ENCODE measurements at regions not wholly inside any gene's neighbourhood (a gene's known extent, or its start where the extent isn't known, plus 50 kb on each side); places are given as distances from the start of the nearest gene placed in this dataset.

DNA sequence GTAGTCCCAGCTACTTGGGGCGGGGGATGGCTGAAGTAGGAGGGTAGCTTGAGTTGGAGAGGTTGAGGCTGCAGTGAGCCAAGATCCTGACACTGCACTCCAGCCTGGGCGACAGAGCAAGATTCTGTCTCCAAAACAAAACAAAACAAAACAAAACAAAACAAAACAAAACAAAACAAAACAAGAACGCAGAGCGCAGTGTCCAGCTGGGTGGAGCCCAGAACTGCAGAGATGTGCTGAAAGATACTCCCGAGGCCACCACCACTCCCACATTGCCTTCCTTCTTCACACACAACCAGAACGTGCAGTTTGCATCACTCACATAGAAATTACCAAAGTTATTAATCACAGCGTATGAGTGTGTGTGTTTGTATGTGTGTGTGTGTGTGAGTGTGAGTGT is 222.9 kb upstream of the ASIC2 start:
- ATAC-seq: no peak
- DNase-seq: no peak

DNA sequence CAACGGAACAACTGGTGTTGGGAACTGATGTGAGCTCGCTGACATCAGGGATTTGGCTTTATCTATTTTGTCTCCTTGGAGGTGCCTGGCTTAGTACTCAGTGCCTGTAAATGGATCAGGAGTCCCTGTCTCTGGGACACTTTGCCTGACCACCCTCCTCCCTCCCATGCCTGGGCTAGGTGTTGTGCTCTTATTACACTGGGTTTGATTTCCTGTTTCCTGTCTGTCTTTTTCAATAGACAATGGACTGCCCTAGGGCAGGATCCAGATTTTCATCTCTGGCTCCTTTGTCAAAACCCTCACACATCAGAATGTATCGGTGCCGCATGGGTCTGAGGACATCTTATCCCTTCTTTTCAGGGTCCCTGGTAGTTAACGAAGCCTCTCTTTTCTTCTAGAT is 223.6 kb upstream of the ASIC2 start:
- no peak for DNase-seq
- no peak for ATAC-seq

DNA sequence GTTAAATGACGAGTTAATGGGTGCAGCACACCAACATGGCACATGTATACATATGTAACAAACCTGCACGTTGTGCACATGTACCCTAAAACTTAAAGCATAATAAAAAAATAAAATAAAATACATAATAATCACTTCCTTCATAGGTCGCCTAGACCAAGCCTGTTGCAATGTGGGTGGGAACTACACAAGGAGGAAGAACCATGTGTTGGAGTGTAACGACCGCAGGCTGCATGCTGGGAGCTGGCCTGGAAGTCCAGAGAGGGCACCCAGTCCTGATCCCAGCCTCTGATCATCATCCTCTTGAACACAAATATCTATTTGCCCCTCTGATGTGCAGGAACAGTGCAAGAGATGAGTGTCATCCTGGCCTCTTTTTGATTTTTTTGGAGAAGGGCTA is 224.7 kb upstream of the ASIC2 start:
- DNase-seq (no peak), ATAC-seq (no peak)

DNA sequence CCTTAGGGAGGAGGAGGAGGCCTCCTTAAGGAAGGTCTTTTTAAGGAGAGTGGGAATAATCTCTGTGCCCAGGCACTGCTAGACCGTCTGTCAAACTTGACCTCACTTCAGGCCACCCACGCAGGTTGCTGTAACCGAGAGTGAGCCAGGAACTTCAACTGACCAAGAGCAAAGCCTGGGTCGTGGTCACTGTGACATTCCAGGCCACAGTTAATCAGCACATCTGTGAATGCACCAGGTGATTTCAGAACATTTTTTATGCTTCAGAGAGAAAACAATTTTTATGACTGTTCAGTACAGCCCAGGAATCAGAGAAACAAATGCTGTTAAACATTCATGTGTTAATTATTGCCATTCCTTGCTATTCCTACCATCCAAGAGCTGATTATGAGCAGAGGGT is 226.6 kb upstream of the ASIC2 start:
- DNase-seq (no peak), ATAC-seq (no peak)

DNA sequence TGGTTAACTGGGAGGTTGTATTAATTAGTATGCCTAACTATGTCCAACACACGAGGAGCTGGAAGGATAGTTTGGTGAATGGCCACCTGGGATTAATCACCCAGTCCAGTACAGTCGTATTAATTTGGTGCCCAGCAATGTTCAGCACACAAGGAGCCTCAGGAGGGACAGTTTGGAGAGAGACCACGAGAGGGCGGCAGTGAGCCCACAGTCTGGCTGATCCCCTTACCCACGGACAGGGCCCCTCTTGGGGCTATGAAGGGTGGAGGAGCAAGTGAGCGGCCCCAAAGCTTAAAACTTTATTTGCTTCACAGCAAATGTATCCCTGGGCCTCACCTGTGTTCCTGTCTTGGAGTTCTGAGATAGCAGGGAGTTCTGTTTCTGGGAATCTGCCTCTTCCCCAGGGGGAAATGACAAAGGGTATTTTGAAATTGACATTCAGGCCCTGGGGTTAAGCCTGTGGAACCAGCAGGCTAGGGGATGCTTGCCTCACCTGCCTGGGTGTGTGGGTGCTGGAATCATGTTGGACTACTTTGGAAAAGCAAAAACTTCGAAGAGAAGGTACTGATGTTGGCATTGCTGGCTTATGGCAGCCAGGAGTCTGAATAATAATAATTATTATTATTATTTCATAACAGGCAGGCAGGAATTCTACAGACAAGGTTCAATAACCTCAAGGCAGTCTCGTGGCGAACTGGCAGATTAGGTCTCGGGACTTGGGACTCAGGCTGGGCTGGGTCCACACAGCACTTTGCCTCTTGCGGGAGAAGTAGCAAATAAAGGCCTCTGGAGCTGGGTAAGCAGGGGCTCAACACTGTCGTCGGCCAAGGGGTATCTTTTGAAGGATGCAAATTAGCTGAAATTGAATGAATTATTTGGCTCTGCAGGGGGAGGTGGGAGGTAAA is 227.6 kb upstream of the ASIC2 start:
- peak; percentile 56 for DNase-seq
- ATAC-seq: no peak

DNA sequence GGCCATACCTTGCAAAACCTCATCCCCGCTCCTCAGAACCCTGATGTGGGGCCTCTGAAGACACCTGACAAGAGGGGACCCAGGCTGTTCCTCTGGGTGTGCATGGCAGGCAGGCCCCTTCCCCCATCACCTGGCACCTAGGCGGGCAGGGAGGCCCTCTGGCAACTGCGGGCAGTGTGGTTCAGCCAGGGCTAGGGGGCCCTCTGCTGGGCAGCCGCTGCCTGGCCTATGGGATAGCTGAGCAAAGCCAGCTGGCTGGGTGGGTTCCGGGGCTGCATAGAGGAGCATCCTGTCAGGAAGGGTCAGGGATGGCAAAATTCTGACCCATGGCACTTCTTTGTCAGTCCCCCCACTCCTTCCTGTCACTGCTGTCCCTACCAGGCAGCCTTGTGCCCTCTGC is 228.7 kb upstream of the ASIC2 start:
- no peak for ATAC-seq
- no peak for DNase-seq

DNA sequence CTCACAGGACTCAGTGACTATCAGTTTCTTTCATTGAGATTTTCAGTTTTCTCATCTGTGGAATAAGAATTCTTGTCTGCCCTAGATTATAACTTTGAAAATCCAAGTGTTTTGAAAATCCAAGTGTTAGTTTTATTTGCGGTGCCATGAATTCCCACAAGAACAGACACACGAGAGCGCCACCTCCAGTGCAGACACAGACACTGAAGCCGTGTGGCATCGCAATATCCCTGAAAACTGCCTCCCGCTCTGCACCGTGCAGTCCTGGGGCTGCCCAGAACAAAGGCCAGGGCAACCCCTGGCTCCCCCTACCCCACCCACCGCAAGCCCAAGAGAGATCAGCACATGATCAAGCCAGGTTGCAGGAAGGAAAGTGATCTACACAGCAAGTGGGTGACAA is 229.5 kb upstream of the ASIC2 start:
- no peak for DNase-seq
- no peak for ATAC-seq

DNA sequence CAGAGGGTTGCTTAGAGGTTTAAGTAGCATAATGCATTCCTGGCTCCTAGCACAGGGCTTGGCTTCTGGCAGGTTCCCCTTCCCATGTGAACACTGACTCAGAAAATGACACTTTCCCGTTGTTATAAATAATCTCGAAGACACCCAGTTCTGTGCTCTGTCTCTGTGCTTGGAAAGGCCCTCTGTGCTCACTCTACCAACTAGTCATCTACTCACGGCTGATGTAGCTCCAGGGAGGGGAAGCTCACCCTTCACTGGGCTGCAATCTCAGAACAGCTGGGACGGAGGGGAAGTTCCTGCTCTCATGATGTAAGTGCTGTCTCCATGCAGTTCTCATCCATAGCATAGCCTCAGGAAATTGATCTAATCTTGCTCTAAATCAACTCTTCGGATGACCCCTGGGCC is 230.5 kb upstream of the ASIC2 start:
- DNase-seq: no peak
- no peak for ATAC-seq

DNA sequence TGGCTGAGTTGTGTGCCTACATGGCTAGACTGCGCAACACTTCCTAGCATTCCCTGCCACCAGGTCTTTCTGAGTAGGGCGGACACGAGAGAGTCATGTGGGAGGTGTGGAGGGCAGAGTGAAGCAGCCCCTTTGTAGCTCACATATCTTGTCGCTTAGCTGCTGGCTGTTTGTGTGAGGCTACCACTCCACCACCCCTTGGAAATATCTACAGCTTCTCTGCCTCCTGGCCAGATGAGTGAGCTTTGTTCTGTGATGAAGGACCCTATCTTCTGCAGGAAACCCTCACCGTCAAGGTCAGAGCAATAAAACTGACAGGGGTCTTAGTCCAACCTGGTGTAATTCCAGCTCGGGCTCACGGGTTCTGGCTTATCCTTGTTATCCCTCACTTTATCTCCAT is 232.1 kb upstream of the ASIC2 start:
- ATAC-seq (no peak), DNase-seq (no peak)

DNA sequence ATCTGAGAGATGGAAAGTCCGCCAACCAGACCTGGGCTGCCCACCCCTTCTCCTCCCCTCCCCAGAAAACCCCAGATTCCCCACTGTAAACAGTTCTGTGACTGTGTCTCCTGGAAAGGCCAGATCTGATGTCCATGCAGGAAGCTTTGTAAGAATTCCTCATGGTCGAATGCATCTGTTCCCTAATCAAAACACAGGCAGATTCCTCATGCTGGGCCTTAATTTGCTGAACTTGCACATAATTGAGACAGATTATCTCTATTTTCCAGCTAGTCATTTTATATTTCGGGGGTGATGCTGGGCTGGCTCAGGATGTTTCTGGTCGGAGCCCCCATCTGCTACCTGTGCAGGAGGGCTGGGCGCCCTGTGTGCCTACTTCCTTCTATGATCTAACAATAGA is 233.6 kb upstream of the ASIC2 start:
- DNase-seq (no peak), ATAC-seq (no peak)

DNA sequence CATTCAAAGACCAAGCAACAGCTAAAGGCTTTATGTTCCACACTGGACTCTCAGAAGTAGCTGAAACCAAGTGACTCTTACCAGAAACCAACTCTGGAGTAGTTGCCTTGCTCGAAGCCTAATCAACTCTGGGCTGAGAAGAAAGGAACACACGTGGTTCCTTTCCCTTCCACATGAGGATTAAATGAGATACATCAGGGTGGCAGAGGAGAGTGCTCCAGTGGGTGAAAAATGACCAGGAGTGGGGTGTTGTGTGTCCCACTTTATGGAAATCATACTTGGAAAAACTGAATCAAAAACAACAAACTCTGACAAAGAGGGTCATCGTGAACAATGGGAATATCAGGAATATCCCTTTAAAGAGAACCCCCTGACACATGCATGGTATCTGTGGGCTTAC is 234.2 kb upstream of the ASIC2 start:
- ATAC-seq: no peak
- no peak for DNase-seq

GRCh38 chr17:33528846-33529245 is 235.8 kb upstream of the ASIC2 start:
- DNase-seq (no peak), ATAC-seq (no peak)

GRCh38 chr17:33529816-33530215 is 236.7 kb upstream of the ASIC2 start:
- ATAC-seq (no peak), DNase-seq (no peak)

DNA sequence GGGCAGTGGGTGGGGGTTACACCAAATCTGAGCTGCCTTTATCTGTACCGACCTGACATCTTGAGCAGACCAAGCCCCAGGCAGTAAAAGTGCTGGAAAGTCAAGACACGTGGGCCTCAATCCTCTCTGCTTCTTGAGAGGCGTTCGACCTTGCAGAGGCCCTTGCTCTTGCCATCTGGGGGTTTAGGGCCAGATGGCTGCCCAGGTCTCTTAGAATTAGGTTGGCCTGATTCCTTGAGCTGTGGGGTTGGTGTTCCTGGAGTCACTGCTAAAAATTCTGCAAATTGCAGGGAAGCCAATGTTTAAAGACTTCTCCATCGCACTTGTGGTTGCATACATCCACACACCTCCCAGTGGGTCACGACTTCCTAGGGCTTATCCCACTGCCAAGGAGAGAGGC is 238.2 kb upstream of the ASIC2 start:
- ATAC-seq (no peak), DNase-seq (no peak)

GRCh38 chr17:33534087-33534486 is 241.0 kb upstream of the ASIC2 start:
- DNase-seq (no peak), ATAC-seq (no peak)

- ATAC-seq (no peak), DNase-seq (no peak)
Observed at GRCh38 chr17:33545124-33545523, 252.0 kb upstream of the ASIC2 start.

- ATAC-seq: no peak
- no peak for DNase-seq
Observed at GRCh38 chr17:33550261-33550660, 257.2 kb upstream of the ASIC2 start.

- no peak for ATAC-seq
- no peak for DNase-seq
Observed at GRCh38 chr17:33551075-33551474, 258.0 kb upstream of the ASIC2 start.

DNA sequence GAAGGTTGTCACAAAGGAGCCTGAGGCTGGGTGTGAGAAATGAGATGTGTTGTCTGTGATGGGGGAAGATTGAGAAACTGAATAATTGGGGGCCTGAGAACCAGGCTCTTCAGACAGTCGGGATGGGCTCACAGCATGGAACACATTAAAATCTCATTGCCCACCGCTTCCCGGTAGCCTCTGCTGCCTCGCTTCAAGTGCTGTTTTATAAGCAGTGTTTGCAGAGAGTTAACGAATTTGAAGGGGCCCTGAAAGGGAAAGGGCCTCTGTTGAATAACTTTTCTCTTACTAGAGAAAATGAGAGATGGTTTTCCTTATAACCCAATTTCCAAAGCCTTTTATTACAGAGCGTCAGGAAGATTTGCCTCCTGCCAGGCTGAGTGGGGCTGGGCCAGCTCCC is 258.8 kb upstream of the ASIC2 start:
- DNase-seq (no peak), ATAC-seq (no peak)

- DNase-seq (no peak), ATAC-seq (no peak)
Observed at GRCh38 chr17:33560165-33560564, 267.1 kb upstream of the ASIC2 start.

- DNase-seq (no peak), ATAC-seq (no peak)
Observed at GRCh38 chr17:33560871-33561270, 267.8 kb upstream of the ASIC2 start.

DNA sequence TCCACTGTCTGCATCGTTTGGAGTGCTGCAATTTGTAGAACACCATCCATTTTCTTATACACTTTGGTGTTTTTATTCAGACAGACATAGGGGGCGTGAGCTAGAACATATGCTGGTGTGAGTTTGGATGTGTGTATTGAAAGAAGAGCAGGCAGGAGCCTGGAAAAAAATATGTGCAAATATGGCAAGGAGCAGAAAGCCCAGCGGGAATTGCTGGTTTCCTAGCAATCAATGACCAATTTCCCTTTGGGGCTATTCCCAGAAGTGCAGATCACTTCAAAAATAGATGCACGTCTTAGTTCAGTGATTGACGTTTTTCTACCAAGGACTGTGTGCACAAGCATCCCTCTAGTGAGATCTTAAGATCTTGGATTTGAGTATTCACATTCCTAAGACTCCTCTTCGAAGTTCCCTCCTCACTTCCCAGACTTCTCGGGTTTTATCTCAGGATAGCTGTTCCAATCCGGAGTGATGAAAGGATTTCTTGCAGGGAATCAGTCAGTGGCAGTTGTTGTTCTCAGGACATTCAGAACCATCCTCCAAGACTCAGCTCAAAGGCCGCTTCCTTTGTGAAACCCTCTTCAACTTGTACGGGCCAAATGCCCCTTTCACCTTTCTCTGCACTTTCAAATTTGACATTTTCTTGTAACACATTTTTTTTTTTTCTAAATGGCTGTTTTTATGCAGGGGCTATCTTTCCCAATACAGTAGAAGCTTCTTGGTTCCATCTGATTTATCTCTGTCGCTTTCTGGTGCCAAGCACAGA is 268.7 kb upstream of the ASIC2 start:
- no peak for DNase-seq

GRCh38 chr17:33562792-33563191 is 269.7 kb upstream of the ASIC2 start:
- ATAC-seq (no peak), DNase-seq (no peak)

More for the DNA sequence above, 268.7 kb upstream of the ASIC2 start:
- ATAC-seq: no peak

- no peak for DNase-seq
- ATAC-seq: no peak
Observed at GRCh38 chr17:33564146-33564545, 271.1 kb upstream of the ASIC2 start.

All from stimulated activated naive CD8-positive, alpha-beta T cell treated with anti-CD3 and anti-CD28 coated beads, Interleukin-15, Interleukin-2, amounts not matched to agents 100 U/mL and 50 U/mL, for 24 hours (primary cell).